ENCODE measurements at regions not wholly inside any gene's neighbourhood (a gene's known extent, or its start where the extent isn't known, plus 50 kb on each side); places are given as distances from the start of the nearest gene placed in this dataset.

DNA sequence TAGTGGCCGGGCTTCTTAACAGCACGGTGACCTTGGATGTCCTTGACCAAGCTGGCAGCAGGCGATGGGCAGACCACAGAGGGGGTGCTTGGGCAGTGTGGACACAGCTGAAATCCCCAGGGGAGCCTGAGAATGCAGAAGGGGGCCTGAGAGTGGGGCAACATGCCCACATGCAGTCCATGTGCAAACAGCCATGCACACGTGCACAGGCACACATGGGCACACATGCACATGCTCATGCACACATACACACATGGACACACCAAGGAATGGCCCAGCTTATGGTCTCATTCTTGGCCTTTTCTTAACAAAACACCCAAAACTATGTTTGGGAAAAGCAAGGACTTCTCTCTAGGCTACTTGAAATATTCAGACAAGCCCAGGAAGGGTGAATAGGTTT, 483.9 kb upstream of the MKI67 start:
- Histone ChIP-seq H3K27ac (no peak overlapping the region), H3K36me3 (no peaks in the 10 kb centered on the region), H3K4me3 (no peak overlapping the region), H3K27me3 (no peaks in the 10 kb centered on the region), H3K4me1 (no peaks in the 10 kb centered on the region), H3K9me3 (no peaks in the 10 kb centered on the region)
- WGBS, 2 donors: 88 to 92% methylated on average over 4 of the region's 4 CpGs
- intact Hi-C loops (cut with DNase I): no loop called here
- TF ChIP-seq POLR2AphosphoS5 (IDR thresholded peaks at IDR 0.05) (no peak), POLR2A (IDR thresholded peaks at IDR 0.05) (no peak), EP300 (IDR thresholded peaks at IDR 0.05) (no peak)
- TF ChIP-seq, protein P1, sequence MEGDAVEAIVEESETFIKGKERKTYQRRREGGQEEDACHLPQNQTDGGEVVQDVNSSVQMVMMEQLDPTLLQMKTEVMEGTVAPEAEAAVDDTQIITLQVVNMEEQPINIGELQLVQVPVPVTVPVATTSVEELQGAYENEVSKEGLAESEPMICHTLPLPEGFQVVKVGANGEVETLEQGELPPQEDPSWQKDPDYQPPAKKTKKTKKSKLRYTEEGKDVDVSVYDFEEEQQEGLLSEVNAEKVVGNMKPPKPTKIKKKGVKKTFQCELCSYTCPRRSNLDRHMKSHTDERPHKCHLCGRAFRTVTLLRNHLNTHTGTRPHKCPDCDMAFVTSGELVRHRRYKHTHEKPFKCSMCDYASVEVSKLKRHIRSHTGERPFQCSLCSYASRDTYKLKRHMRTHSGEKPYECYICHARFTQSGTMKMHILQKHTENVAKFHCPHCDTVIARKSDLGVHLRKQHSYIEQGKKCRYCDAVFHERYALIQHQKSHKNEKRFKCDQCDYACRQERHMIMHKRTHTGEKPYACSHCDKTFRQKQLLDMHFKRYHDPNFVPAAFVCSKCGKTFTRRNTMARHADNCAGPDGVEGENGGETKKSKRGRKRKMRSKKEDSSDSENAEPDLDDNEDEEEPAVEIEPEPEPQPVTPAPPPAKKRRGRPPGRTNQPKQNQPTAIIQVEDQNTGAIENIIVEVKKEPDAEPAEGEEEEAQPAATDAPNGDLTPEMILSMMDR (IDR thresholded peaks at IDR 0.05): no peak
- DNase-seq: no peak

DNA sequence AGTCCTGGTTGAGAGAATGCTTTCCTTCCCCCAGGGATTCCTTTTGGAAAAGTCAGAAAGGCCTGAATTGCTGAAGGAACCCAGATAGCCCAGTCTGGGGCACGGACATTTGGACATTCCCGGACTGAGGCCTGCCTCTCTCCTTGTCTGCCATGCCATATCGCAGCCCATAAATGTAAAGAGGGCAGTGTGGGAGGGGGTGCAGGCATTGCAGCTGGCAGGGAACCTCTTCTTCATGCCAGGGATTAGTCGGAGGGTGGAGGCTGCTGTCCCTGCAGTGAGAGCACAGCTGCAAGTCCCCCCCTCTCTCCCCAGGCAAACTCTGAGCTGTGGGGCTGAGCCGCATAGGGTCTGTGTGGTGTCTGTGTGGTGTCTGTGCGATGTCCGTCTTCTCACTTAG, 486.0 kb upstream of the MKI67 start:
- Histone ChIP-seq H3K4me1 (no peaks in the 10 kb centered on the region), H3K27me3 (no peaks in the 10 kb centered on the region), H3K4me3 (no peak overlapping the region), H3K36me3 (no peaks in the 10 kb centered on the region), H3K9me3 (no peaks in the 10 kb centered on the region), H3K27ac (no peak overlapping the region)
- 91 to 95% methylated on average over 7 of the region's 7 CpGs for WGBS, 2 donors
- TF ChIP-seq POLR2A (IDR thresholded peaks at IDR 0.05) (no peak), EP300 (IDR thresholded peaks at IDR 0.05) (no peak), POLR2AphosphoS5 (IDR thresholded peaks at IDR 0.05) (no peak)
- TF ChIP-seq, protein P1 (IDR thresholded peaks at IDR 0.05): no peak
- intact Hi-C loops (cut with DNase I): no loop called here
- DNase-seq: no peak

DNA sequence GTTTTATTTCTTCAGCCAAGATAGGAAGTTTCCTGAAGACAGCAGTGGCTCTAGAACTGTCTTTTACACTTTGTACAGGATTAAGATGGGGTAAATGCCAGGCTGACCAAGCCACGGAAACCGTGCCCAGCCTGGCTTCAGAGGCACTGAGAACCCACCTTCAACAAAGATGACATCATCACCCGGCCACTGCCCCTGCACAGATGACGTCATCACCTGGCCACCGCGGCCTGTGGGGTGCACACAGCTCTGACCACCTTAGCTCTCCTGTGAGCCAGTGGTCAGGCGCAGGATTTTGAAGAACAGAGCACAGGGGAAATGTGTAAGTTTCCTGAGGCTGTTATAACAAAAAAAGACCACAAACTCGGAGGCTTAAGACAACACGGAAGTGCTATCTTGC, 486.4 kb upstream of the MKI67 start:
- Histone ChIP-seq H3K27ac (no peak overlapping the region), H3K27me3 (no peaks in the 10 kb centered on the region), H3K9me3 (no peaks in the 10 kb centered on the region), H3K4me1 (no peaks in the 10 kb centered on the region), H3K4me3 (no peak overlapping the region), H3K36me3 (no peaks in the 10 kb centered on the region)
- intact Hi-C loops (cut with DNase I): no loop called here
- no peak for DNase-seq
- WGBS, 2 donors: 88 to 93% methylated on average over 9 of the region's 9 CpGs
- TF ChIP-seq POLR2AphosphoS5 (IDR thresholded peaks at IDR 0.05) (no peak), EP300 (IDR thresholded peaks at IDR 0.05) (no peak), POLR2A (IDR thresholded peaks at IDR 0.05) (no peak)
- TF ChIP-seq, protein P1 (IDR thresholded peaks at IDR 0.05): no peak

DNA sequence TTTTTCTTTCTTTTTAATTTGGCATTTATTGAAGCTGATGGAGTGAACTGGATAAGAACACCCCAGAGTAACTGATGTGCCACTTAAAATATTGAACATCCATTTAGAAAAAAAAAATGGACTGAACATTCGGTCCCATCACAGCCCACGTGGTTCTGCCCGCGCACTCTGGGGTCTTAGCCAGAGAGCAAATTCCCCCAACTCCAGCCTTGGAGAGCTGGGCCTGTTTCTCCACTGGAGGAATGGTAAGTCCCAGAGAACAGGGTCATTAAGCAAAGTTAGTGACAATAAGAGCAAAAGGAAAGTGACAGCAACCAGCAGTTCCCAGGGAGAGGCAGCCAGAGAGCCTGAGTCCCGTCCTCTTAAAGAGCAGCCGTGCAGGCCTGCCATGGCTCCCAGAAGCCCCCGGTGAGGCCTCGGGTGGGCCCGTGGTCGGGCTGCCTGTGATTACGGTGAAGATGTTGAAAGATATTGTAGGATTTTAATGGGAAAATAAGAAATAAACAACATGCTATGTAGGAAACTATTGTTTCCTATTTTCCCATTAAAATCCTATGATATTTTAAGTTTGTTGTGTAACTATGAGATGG, 487.9 kb upstream of the MKI67 start:
- Histone ChIP-seq H3K4me1 (no peaks in the 10 kb centered on the region), H3K9me3 (no peaks in the 10 kb centered on the region), H3K27ac (no peak overlapping the region), H3K4me3 (no peak overlapping the region), H3K36me3 (no peaks in the 10 kb centered on the region), H3K27me3 (no peaks in the 10 kb centered on the region)
- intact Hi-C loops (cut with DNase I): no loop called here
- WGBS, 2 donors: 90 to 93% methylated on average over 11 of the region's 11 CpGs
- no peak for TF ChIP-seq EP300 (IDR thresholded peaks at IDR 0.05)
- no peak for DNase-seq

DNA sequence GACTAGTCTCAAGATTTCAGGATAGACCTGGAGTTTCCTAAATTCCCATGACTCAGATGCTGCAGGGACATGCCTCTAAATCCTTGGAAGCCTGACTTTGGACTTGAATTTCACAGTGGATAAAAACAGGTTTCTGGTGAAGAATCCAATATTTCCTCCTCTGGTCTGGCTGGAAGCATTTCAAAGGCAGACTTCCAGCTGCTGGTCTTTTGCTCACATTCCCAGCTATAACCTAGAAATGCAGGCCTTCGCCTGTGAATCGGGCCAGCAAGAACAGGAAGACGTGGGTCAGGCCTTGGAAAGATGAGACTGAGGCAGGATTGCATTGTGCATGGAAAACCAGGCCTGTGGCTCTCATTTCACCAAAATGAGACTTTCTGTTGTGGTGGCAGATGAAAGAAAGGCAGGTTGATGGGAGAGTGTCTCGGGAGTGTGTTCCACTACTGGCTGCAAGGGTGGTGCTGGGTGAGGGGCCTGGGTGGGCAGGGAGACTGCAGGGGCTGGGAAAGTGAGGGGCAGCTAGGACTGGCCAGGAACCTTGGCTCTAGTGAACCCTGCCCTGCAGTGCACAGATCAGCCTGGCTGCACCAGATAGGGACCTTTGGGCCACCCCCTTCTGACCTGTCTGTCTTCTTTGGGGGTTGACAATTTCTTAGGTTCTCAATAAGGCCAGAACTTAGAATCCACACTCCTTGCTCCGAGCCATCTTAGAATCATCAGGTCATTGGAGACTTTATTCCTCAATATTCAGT, 488.8 kb upstream of the MKI67 start:
- intact Hi-C loops (cut with DNase I): no loop called here
- Histone ChIP-seq H3K27ac (no peak overlapping the region), H3K9me3 (no peaks in the 10 kb centered on the region), H3K4me1 (no peaks in the 10 kb centered on the region), H3K36me3 (no peaks in the 10 kb centered on the region), H3K27me3 (no peaks in the 10 kb centered on the region), H3K4me3 (no peak overlapping the region)
- WGBS, 2 donors: 81 to 87% methylated on average over 5 of the region's 5 CpGs
- TF ChIP-seq, protein P1 (IDR thresholded peaks at IDR 0.05): no peak
- TF ChIP-seq EP300 (IDR thresholded peaks at IDR 0.05) (no peak), POLR2AphosphoS5 (IDR thresholded peaks at IDR 0.05) (no peak), POLR2A (IDR thresholded peaks at IDR 0.05) (no peak)
- DNase-seq: no peak

Data from sigmoid colon (tissue), 6 donors.